ENCODE measurements at regions not wholly inside any gene's neighbourhood (a gene's known extent, or its start where the extent isn't known, plus 50 kb on each side); places are given as distances from the start of the nearest gene placed in this dataset.

- H3F3A ChIP-seq (ENCODE audit: control insufficient read depth, insufficient read depth): no peaks in the 10 kb centered on the region
- H3K4me1 ChIP-seq (ENCODE audit: control insufficient read depth, low read length): peaks cover 7% of the 10 kb centered on the region
- H3K4me2 ChIP-seq (ENCODE audit: low read length): no peak overlapping the region
- no peaks in the 10 kb centered on the region; the same call in 1 of the 2 replicates for H3K9me3 ChIP-seq (ENCODE audit: control insufficient read depth, insufficient read depth, low read length)
- H3K9me2 ChIP-seq (replicated peaks; ENCODE audit: control insufficient read depth, low read length): no peaks in the 10 kb centered on the region
- no peaks in the 10 kb centered on the region for H3K79me2 ChIP-seq (ENCODE audit: control insufficient read depth, low read length)
- H3K36me3 ChIP-seq (ENCODE audit: control insufficient read depth, low read length): no peaks in the 10 kb centered on the region
- no peak overlapping the region for H3K27ac ChIP-seq (ENCODE audit: low read depth, low read length)
- no peaks in the 10 kb centered on the region for H3K27me3 ChIP-seq (ENCODE audit: control insufficient read depth, low read length)
- TF ChIP-seq EZH2phosphoT487 (IDR thresholded peaks at IDR 0.05; ENCODE audit: borderline replicate concordance, low read length) (no peak), CTCF (IDR thresholded peaks at IDR 0.05; ENCODE audit: low read depth, low read length, poor library complexity, severe bottlenecking) (no peak)
- no peak overlapping the region for H3K4me3 ChIP-seq (ENCODE audit: low read length)
- H4K20me1 ChIP-seq (ENCODE audit: control insufficient read depth, insufficient read depth, low read depth, low read length): no peaks in the 10 kb centered on the region
These were observed 65.9 kb upstream of the OGFRL1 start for GRCh38 chr6:71222671-71223070.

GRCh38 chr6:71224011-71224410 lies 64.6 kb upstream of the OGFRL1 start:
- Histone ChIP-seq H3K4me3 (ENCODE audit: low read length) (no peak overlapping the region), H3K27ac (ENCODE audit: low read depth, low read length) (no peak overlapping the region), H3K4me1 (ENCODE audit: control insufficient read depth, low read length) (peaks cover 15% of the 10 kb centered on the region), H3K9me3 (ENCODE audit: control insufficient read depth, insufficient read depth, low read length) (no peaks in the 10 kb centered on the region; the same call in 1 of the 2 replicates), H3K36me3 (ENCODE audit: control insufficient read depth, low read length) (no peaks in the 10 kb centered on the region), H4K20me1 (ENCODE audit: control insufficient read depth, insufficient read depth, low read depth, low read length) (no peaks in the 10 kb centered on the region), H3F3A (ENCODE audit: control insufficient read depth, insufficient read depth) (no peaks in the 10 kb centered on the region), H3K4me2 (ENCODE audit: low read length) (no peak overlapping the region), H3K27me3 (ENCODE audit: control insufficient read depth, low read length) (no peaks in the 10 kb centered on the region), H3K9me2 (replicated peaks; ENCODE audit: control insufficient read depth, low read length) (no peaks in the 10 kb centered on the region), H3K79me2 (ENCODE audit: control insufficient read depth, low read length) (no peaks in the 10 kb centered on the region)
- no peak for TF ChIP-seq EZH2phosphoT487 (IDR thresholded peaks at IDR 0.05; ENCODE audit: borderline replicate concordance, low read length)

- Histone ChIP-seq H3K4me1 (ENCODE audit: control insufficient read depth, low read length) (peaks cover 20% of the 10 kb centered on the region), H3K27me3 (ENCODE audit: control insufficient read depth, low read length) (no peaks in the 10 kb centered on the region), H3K36me3 (ENCODE audit: control insufficient read depth, low read length) (no peaks in the 10 kb centered on the region), H3K79me2 (ENCODE audit: control insufficient read depth, low read length) (no peaks in the 10 kb centered on the region), H3K27ac (ENCODE audit: low read depth, low read length) (no peak overlapping the region), H3K9me2 (replicated peaks; ENCODE audit: control insufficient read depth, low read length) (no peaks in the 10 kb centered on the region), H3K4me3 (ENCODE audit: low read length) (no peak overlapping the region), H4K20me1 (ENCODE audit: control insufficient read depth, insufficient read depth, low read depth, low read length) (no peaks in the 10 kb centered on the region), H3F3A (ENCODE audit: control insufficient read depth, insufficient read depth) (no peaks in the 10 kb centered on the region), H3K4me2 (ENCODE audit: low read length) (no peak overlapping the region), H3K9me3 (ENCODE audit: control insufficient read depth, insufficient read depth, low read length) (no peaks in the 10 kb centered on the region; the same call in 1 of the 2 replicates)
- TF ChIP-seq EZH2phosphoT487 (IDR thresholded peaks at IDR 0.05; ENCODE audit: borderline replicate concordance, low read length) (no peak), CTCF (IDR thresholded peaks at IDR 0.05; ENCODE audit: low read depth, low read length, poor library complexity, severe bottlenecking) (no peak)
These were observed 62.5 kb upstream of the OGFRL1 start for GRCh38 chr6:71226151-71226550.

GRCh38 chr6:71228461-71229041 lies 60.1 kb upstream of the OGFRL1 start:
- Histone ChIP-seq H4K20me1 (ENCODE audit: control insufficient read depth, insufficient read depth, low read depth, low read length) (no peaks in the 10 kb centered on the region), H3K4me3 (ENCODE audit: low read length) (no peak overlapping the region), H3K27me3 (ENCODE audit: control insufficient read depth, low read length) (no peaks in the 10 kb centered on the region), H3F3A (ENCODE audit: control insufficient read depth, insufficient read depth) (no peaks in the 10 kb centered on the region), H3K27ac (ENCODE audit: low read depth, low read length) (no peak overlapping the region), H3K4me1 (ENCODE audit: control insufficient read depth, low read length) (peaks cover 20% of the 10 kb centered on the region), H3K36me3 (ENCODE audit: control insufficient read depth, low read length) (no peaks in the 10 kb centered on the region), H3K9me3 (ENCODE audit: control insufficient read depth, insufficient read depth, low read length) (no peaks in the 10 kb centered on the region; the same call in 1 of the 2 replicates), H3K79me2 (ENCODE audit: control insufficient read depth, low read length) (no peaks in the 10 kb centered on the region), H3K9me2 (replicated peaks; ENCODE audit: control insufficient read depth, low read length) (no peaks in the 10 kb centered on the region), H3K4me2 (ENCODE audit: low read length) (no peak overlapping the region)
- TF ChIP-seq EZH2phosphoT487 (IDR thresholded peaks at IDR 0.05; ENCODE audit: borderline replicate concordance, low read length): no peak
- TF ChIP-seq CTCF (IDR thresholded peaks at IDR 0.05; ENCODE audit: low read depth, low read length, poor library complexity, severe bottlenecking): no peak
